Ishikawa (cell line): ENCODE measurements at regions not wholly inside any gene's neighbourhood (a gene's known extent, or its start where the extent isn't known, plus 50 kb on each side); places are given as distances from the start of the nearest gene placed in this dataset.

Source experiments
- CEBPB ChIP-seq: IDR thresholded peaks from 2 replicates; pipeline ENCODE4 v1.6.1; 2012
- CREB1 ChIP-seq: IDR thresholded peaks from 2 replicates; pipeline ENCODE4 v1.6.1; 2012; ENCODE audit warnings: low read depth
- EGR1 ChIP-seq: IDR thresholded peaks from 2 replicates; pipeline ENCODE4 v1.6.1; 2012
- EP300 ChIP-seq: IDR thresholded peaks from 2 replicates; pipeline ENCODE4 v1.6.1; 2012; ENCODE audit warnings: borderline replicate concordance
- FOXM1 ChIP-seq: IDR thresholded peaks from 2 replicates; pipeline ENCODE4 v1.6.1; 2012; ENCODE audit warnings: low read depth, borderline replicate concordance
- NFIC ChIP-seq: IDR thresholded peaks from 2 replicates; pipeline ENCODE4 v1.6.1; 2012
- RAD21 ChIP-seq: IDR thresholded peaks from 2 replicates; pipeline ENCODE4 v1.6.1; 2012; ENCODE audit warnings: low read depth
- TAF1 ChIP-seq: IDR thresholded peaks from 2 replicates; pipeline ENCODE4 v1.6.1; 2012; ENCODE audit warnings: low read depth, mild to moderate bottlenecking
- TCF12 ChIP-seq: IDR thresholded peaks from 2 replicates; pipeline ENCODE4 v1.6.1; 2012; ENCODE audit warnings: low read depth
- TEAD4 ChIP-seq: IDR thresholded peaks from 2 replicates; pipeline ENCODE4 v1.6.1; 2012
- YY1 ChIP-seq: IDR thresholded peaks from 2 replicates; pipeline ENCODE4 v1.6.1; 2012; ENCODE audit warnings: low read depth
- ZBTB7A ChIP-seq: IDR thresholded peaks from 2 replicates; pipeline ENCODE4 v1.6.1; 2012; ENCODE audit warnings: low read depth
- TF ChIP-seq, protein P1 (sequence below): IDR thresholded peaks from 2 replicates; pipeline ENCODE4 v1.6.1; 2012
- TF ChIP-seq, protein P2 (sequence below): IDR thresholded peaks from 2 replicates; pipeline ENCODE4 v1.6.1; 2012
- TF ChIP-seq, protein P3 (sequence below): IDR thresholded peaks from 2 replicates; pipeline ENCODE4 v1.6.1; 2012; ENCODE audit warnings: low read depth, mild to moderate bottlenecking

DNA sequence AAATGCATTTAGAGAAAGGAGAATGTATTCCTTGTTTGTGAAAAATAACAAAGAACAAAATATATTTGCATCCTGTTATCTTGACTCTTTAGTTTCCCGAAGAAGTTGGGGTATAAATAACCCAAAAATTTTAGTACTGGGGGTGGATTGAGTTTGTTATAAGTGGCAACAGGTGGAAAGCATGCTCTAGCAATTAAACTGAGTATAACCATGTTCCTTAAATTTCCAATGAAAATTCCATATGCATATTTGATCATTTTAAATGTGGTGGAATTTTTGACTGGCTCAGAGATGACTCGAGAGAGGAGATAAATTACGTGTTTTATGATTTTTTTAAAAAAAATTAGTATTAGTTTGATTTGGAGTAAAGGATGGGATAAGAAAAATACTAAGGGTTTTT is 348.9 kb downstream of the TGFB2 start:
- no peak for TF ChIP-seq FOXM1
- TF ChIP-seq YY1 = no peak
- TF ChIP-seq EP300 = no peak

DNA sequence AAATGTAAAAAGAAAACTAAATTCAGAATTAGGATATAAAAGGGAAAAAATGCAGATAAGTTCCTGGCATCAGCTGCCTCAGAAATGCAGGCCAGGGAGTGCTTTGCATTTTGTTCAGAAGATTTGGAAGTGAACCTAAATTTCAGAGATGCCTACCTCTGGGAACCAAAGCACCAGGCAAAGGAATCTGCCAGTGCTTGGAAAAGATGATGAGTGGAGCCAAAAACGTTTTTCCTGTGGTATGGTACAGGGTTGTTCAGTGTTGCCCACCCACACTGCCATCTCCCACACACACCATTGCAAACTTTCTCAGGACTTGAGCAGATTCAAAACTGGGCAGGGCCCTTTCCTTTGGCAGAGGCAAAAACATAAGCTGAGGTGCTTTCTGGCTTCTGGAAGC is 349.5 kb downstream of the TGFB2 start:
- TF ChIP-seq TEAD4 (no peak), CREB1 (no peak), TCF12 (no peak), EP300 (no peak), ZBTB7A (no peak), YY1 (no peak), RAD21 (no peak)

DNA sequence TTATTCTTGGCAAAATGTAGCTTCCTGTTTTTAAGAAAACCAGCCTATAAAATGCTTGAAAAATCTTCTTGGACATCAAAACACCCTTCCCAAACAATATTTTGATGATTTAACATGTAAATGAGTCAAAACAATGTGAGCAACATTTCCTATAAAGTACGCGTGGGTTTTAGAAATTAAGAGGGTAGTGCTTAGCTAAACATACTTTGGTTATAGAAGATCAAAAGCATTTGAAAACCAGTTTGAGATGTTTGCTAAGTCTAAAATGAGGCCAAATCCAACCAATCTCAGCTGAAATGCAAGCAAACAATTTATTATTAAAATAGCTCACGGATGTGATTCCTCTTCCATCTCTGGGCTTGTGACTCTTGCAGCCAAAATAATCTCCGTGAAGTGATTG is 350.4 kb downstream of the TGFB2 start:
- TF ChIP-seq FOXM1 = no peak
- TF ChIP-seq TEAD4 = no peak
- no peak for TF ChIP-seq TCF12
- TF ChIP-seq EP300 = no peak
- TF ChIP-seq RAD21 = no peak
- TF ChIP-seq EGR1 = no peak
- no peak for TF ChIP-seq YY1
- no peak for TF ChIP-seq CREB1
- TF ChIP-seq, protein P1, sequence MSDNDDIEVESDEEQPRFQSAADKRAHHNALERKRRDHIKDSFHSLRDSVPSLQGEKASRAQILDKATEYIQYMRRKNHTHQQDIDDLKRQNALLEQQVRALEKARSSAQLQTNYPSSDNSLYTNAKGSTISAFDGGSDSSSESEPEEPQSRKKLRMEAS = no peak
- TF ChIP-seq, protein P2, sequence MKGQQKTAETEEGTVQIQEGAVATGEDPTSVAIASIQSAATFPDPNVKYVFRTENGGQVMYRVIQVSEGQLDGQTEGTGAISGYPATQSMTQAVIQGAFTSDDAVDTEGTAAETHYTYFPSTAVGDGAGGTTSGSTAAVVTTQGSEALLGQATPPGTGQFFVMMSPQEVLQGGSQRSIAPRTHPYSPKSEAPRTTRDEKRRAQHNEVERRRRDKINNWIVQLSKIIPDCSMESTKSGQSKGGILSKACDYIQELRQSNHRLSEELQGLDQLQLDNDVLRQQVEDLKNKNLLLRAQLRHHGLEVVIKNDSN = no peak
- no peak for TF ChIP-seq CEBPB
- no peak for TF ChIP-seq TAF1
- no peak for TF ChIP-seq NFIC
- TF ChIP-seq, protein P3, sequence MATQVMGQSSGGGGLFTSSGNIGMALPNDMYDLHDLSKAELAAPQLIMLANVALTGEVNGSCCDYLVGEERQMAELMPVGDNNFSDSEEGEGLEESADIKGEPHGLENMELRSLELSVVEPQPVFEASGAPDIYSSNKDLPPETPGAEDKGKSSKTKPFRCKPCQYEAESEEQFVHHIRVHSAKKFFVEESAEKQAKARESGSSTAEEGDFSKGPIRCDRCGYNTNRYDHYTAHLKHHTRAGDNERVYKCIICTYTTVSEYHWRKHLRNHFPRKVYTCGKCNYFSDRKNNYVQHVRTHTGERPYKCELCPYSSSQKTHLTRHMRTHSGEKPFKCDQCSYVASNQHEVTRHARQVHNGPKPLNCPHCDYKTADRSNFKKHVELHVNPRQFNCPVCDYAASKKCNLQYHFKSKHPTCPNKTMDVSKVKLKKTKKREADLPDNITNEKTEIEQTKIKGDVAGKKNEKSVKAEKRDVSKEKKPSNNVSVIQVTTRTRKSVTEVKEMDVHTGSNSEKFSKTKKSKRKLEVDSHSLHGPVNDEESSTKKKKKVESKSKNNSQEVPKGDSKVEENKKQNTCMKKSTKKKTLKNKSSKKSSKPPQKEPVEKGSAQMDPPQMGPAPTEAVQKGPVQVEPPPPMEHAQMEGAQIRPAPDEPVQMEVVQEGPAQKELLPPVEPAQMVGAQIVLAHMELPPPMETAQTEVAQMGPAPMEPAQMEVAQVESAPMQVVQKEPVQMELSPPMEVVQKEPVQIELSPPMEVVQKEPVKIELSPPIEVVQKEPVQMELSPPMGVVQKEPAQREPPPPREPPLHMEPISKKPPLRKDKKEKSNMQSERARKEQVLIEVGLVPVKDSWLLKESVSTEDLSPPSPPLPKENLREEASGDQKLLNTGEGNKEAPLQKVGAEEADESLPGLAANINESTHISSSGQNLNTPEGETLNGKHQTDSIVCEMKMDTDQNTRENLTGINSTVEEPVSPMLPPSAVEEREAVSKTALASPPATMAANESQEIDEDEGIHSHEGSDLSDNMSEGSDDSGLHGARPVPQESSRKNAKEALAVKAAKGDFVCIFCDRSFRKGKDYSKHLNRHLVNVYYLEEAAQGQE = no peak
- no peak for TF ChIP-seq ZBTB7A

DNA sequence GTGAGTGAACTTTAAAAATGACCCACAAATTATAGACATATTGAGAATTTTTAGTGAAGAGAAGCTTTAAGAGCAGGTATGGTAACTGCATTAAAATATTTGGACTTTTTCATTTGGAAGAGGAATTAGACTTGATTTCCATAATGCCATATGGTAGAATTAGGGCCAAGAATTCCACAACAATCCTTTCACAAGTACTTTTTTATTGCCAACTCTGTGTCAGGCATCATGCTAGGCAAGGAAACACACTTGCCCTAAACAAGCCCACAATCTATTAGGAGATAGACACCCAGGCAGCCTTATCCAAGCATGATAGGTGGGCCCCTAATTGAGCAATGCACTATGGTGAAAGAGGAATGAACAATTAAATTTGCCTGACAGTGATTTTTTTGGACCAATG is 353.0 kb downstream of the TGFB2 start:
- no peak for TF ChIP-seq EGR1
- TF ChIP-seq YY1 = no peak
- TF ChIP-seq NFIC = no peak
- TF ChIP-seq, protein P1 = no peak

DNA sequence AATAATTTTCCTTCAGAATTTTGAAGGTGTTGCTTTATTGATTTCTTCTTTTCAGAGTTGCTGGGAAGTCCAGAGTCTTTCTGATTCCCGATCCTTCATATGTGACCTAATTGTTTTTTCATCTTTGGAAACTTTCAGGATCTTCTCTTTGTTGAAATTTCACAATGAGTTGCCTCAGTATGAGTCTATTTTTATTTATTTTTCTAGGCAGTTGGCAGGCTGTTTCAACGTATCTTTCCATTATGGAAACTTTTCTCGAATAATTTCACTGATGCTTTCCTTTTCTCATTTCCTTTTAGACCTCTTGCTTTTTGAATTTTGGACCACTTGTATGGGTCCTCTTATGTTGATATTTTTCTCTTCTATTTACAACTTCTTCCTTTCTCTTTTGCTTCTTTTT is 354.3 kb downstream of the TGFB2 start:
- no peak for TF ChIP-seq TEAD4
- TF ChIP-seq RAD21 = no peak
- no peak for TF ChIP-seq EP300
- TF ChIP-seq, protein P3 = no peak
- TF ChIP-seq NFIC = no peak
- TF ChIP-seq, protein P1 = no peak
- TF ChIP-seq TCF12 = no peak
- TF ChIP-seq, protein P2 = no peak

DNA sequence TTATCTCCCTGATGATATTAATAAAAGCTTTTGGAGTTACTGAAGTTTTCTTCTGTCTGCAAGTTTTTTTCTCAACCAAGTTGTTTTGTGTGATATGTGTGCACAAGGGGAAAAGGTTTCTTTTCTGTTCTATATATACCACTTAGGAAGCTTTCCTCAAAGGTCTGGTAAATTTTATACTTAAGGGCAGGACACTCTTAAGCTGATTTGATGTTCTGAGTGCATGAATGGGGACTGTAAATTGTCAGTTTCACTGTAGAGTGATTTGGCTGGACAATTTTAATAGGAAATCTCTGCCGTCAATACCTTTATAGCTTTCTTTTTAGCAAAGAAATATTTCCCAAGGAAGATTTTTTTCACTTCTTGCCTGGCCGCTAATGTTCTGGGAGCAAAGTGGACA is 354.7 kb downstream of the TGFB2 start:
- TF ChIP-seq, protein P3 = no peak
- TF ChIP-seq EP300 = no peak
- no peak for TF ChIP-seq TAF1
- TF ChIP-seq RAD21 = no peak
- TF ChIP-seq YY1 = no peak
- TF ChIP-seq NFIC = no peak
- TF ChIP-seq, protein P2 = no peak
- TF ChIP-seq TEAD4 = no peak
- TF ChIP-seq, protein P1 = no peak
- no peak for TF ChIP-seq FOXM1
- TF ChIP-seq EGR1 = no peak
- TF ChIP-seq ZBTB7A = no peak
- no peak for TF ChIP-seq CEBPB
- no peak for TF ChIP-seq TCF12
- TF ChIP-seq CREB1 = no peak
